ENCODE measurements at regions not wholly inside any gene's neighbourhood (a gene's known extent, or its start where the extent isn't known, plus 50 kb on each side); places are given as distances from the start of the nearest gene placed in this dataset.

DNA sequence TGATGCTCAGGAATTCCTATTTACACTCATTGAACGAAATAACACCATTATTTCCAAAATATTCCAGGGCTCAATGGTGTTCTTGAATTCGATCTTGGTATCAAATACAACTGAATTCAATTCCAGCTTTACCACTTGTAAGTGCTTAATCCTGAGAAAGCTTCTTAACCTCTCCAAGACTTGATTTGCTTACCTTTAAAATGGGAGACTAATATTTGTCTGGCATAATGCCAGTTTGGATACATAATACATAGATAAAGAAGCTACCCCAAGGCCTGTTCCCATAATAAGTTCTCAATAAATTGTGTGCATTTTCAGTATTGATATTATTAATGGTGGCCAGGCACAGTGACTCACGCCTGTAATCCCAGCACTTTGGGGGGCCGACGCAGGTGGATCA is 368.9 kb upstream of the MAF start:
- no peaks in the 10 kb centered on the region for H3K36me3 ChIP-seq (replicated peaks in 1 of 2)
- H3K4me1 ChIP-seq (replicated peaks in 1 of 2) = no peaks in the 10 kb centered on the region
- intact Hi-C loops (cut with DNase I) = no loop called here
- no peak for DNase-seq
- H3K27me3 ChIP-seq = no peaks in the 10 kb centered on the region
- WGBS, 4 donors = 91 to 94% (median 93%) methylated on average over 5 of the region's 5 CpGs
- TF ChIP-seq, protein P1, sequence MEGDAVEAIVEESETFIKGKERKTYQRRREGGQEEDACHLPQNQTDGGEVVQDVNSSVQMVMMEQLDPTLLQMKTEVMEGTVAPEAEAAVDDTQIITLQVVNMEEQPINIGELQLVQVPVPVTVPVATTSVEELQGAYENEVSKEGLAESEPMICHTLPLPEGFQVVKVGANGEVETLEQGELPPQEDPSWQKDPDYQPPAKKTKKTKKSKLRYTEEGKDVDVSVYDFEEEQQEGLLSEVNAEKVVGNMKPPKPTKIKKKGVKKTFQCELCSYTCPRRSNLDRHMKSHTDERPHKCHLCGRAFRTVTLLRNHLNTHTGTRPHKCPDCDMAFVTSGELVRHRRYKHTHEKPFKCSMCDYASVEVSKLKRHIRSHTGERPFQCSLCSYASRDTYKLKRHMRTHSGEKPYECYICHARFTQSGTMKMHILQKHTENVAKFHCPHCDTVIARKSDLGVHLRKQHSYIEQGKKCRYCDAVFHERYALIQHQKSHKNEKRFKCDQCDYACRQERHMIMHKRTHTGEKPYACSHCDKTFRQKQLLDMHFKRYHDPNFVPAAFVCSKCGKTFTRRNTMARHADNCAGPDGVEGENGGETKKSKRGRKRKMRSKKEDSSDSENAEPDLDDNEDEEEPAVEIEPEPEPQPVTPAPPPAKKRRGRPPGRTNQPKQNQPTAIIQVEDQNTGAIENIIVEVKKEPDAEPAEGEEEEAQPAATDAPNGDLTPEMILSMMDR (IDR thresholded peaks at IDR 0.05) = no peak
- no peaks in the 10 kb centered on the region for H3K9me3 ChIP-seq (replicated peaks in 1 of 3)
- no peak overlapping the region for H3K27ac ChIP-seq
- no peak overlapping the region for H3K4me3 ChIP-seq

DNA sequence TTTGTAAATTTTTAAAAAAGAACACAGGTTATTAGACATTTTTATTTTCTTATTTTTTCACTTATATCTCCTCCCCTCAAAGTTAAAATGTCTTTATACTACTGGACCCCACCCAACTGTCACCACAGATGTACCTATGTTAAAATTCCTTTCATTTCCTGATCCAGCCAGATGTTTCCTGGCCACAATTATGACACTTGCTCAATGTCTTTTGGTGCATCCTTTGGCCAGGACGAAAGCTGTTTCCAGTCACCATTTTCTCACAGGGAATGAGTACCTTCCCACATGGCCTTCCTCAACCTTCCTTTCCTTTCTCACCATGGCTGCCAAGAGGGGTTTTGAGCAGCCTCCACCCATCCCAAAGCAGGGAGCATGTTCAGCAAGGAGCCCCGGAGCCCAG is 365.7 kb upstream of the MAF start:
- Histone ChIP-seq H3K9me3 (replicated peaks in 1 of 3) (no peaks in the 10 kb centered on the region), H3K36me3 (replicated peaks in 1 of 2) (no peaks in the 10 kb centered on the region), H3K4me1 (replicated peaks in 1 of 2) (no peaks in the 10 kb centered on the region), H3K27me3 (no peaks in the 10 kb centered on the region), H3K4me3 (no peak overlapping the region), H3K27ac (no peak overlapping the region)
- no peak for DNase-seq
- intact Hi-C loops (cut with DNase I) = no loop called here
- 59 to 73% (median 70%) methylated on average over 2 of the region's 2 CpGs for WGBS, 4 donors
- TF ChIP-seq, protein P1 (IDR thresholded peaks at IDR 0.05) = no peak
- no peak for TF ChIP-seq POLR2A (IDR thresholded peaks at IDR 0.05)

DNA sequence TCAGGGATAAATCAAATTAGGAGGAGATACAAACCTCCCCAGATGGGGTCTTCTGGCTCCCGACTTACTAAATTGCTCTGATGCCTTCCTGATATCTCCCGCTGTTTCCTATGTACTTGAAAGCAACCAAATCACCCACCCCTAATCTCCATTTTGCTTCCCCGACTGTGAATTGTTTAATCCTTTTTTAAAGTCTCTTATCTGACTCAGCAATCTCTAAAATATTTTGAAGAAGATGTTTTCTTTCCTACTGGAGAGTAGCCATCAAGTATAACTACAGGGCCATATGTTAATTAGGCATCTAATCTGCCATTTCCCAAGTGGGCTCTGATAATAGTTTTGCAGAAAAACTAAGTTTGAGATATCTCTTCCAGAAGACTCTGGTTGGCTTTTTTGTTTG is 365.2 kb upstream of the MAF start:
- H3K4me1 ChIP-seq (replicated peaks in 1 of 2) = no peaks in the 10 kb centered on the region
- no peaks in the 10 kb centered on the region for H3K27me3 ChIP-seq
- no peaks in the 10 kb centered on the region for H3K9me3 ChIP-seq (replicated peaks in 1 of 3)
- intact Hi-C loops (cut with DNase I) = no loop called here
- no peaks in the 10 kb centered on the region for H3K36me3 ChIP-seq (replicated peaks in 1 of 2)
- 63 to 73% (median 69%) methylated on average over 3 of the region's 3 CpGs for WGBS, 4 donors
- no peak overlapping the region for H3K4me3 ChIP-seq
- DNase-seq = no peak
- no peak overlapping the region for H3K27ac ChIP-seq
- TF ChIP-seq POLR2A (IDR thresholded peaks at IDR 0.05) = no peak
- TF ChIP-seq, protein P1 (IDR thresholded peaks at IDR 0.05) = no peak

DNA sequence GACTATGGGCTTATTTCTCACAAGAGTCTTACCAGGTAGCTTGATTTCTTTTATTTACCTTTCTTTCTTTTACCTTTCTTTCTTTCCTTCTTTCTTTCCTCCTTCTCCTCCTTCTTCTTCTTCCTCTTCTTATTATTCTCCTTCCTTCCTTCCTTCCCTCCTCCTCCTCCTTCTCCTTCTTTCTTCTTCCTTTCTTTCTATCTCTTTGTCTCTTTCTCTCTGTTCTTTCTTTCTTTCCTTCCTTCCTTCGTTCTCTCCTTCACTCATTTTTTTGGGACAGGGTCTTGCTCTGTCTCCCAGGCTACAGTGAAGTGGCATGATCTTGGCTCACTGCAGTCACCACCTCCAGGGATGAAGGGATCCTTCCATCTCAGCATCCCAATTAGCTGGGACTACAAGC is 363.6 kb upstream of the MAF start:
- Histone ChIP-seq H3K27me3 (no peaks in the 10 kb centered on the region), H3K9me3 (replicated peaks in 1 of 3) (no peaks in the 10 kb centered on the region), H3K4me1 (replicated peaks in 1 of 2) (no peaks in the 10 kb centered on the region), H3K4me3 (no peak overlapping the region), H3K27ac (no peak overlapping the region), H3K36me3 (replicated peaks in 1 of 2) (no peaks in the 10 kb centered on the region)
- WGBS, 4 donors = 0 to 38% (median 32%) methylated on average over 1 of the region's 1 CpG
- TF ChIP-seq POLR2A (IDR thresholded peaks at IDR 0.05) = no peak
- TF ChIP-seq, protein P1 (IDR thresholded peaks at IDR 0.05) = no peak
- intact Hi-C loops (cut with DNase I) = no loop called here
- no peak for DNase-seq
